ENCODE measurements at regions not wholly inside any gene's neighbourhood (a gene's known extent, or its start where the extent isn't known, plus 50 kb on each side); places are given as distances from the start of the nearest gene placed in this dataset.

GRCh38 chr19:29096896-29097295 lies 116.1 kb downstream of the UQCRFS1 start:
- Histone ChIP-seq H3K23ac (ENCODE audit: insufficient read length, low read depth, low read length) (no peak overlapping the region), H4K91ac (ENCODE audit: insufficient read length, low read depth, low read length) (no peak overlapping the region), H4K20me1 (ENCODE audit: control insufficient read depth, insufficient read depth, insufficient read length) (no peaks in the 10 kb centered on the region), H2BK20ac (ENCODE audit: low read depth, low read length, poor library complexity, severe bottlenecking) (no peak overlapping the region), H3K18ac (ENCODE audit: insufficient read length, low read depth, low read length) (no peak overlapping the region), H3K79me2 (ENCODE audit: insufficient read depth, low read length) (no peaks in the 10 kb centered on the region), H4K8ac (replicated peaks; ENCODE audit: insufficient read length, low read depth, low read length) (no peak overlapping the region), H4K5ac (ENCODE audit: insufficient read length, low read depth, low read length) (no peak overlapping the region), H2BK15ac (ENCODE audit: low read depth, low read length) (no peak overlapping the region), H3K9me3 (ENCODE audit: control insufficient read depth, low read depth, low read length) (no peaks in the 10 kb centered on the region), H3K56ac (ENCODE audit: insufficient read length, low read depth, low read length) (no peak overlapping the region), H3K23me2 (ENCODE audit: insufficient read length, low read depth, low read length, poor library complexity, severe bottlenecking) (no peaks in the 10 kb centered on the region), H3K27ac (ENCODE audit: insufficient read length, low read depth, low read length) (no peak overlapping the region), H2BK12ac (ENCODE audit: insufficient read length, low read depth, low read length) (no peak overlapping the region), H3K4me2 (ENCODE audit: insufficient read depth, insufficient read length, low read length) (no peak overlapping the region), H3T11ph (ENCODE audit: low read length) (no peak overlapping the region), H2BK5ac (ENCODE audit: insufficient read length, low read length) (no peak overlapping the region), H2BK120ac (ENCODE audit: low read depth, low read length, poor library complexity, severe bottlenecking) (no peak overlapping the region), H2AK5ac (ENCODE audit: insufficient read length, low read length) (no peak overlapping the region), H3K14ac (ENCODE audit: insufficient read depth, low read length) (no peak overlapping the region), H3K9ac (ENCODE audit: extremely low read depth, insufficient read length, low read length) (no peak overlapping the region), H3K4me1 (ENCODE audit: insufficient read depth, low read length) (no peaks in the 10 kb centered on the region), H2AFZ (ENCODE audit: low read length) (no peak overlapping the region), H3K4ac (ENCODE audit: low read depth, low read length) (no peak overlapping the region), H3K79me1 (ENCODE audit: insufficient read depth, low read depth, low read length, poor library complexity, severe bottlenecking) (no peaks in the 10 kb centered on the region), H3K27me3 (ENCODE audit: insufficient read depth, low read length) (no peaks in the 10 kb centered on the region)
- WGBS (ENCODE audit: extremely low coverage, insufficient read length, low lambda C conversion rate): no CpG with 5 or more reads among the region's 2 CpGs
- H3K4me3 Mint-ChIP-seq: 0 out of 5 replicates have a peak overlapping the region, but pooled peaks of 1 of the 2 experiments have one; percentile 23
- H3K4me1 Mint-ChIP-seq: peaks cover 9% of the 10 kb centered on the region in 2 experiments
- H3K9me3 Mint-ChIP-seq: no peaks in the 10 kb centered on the region; a peak in 1 of 5 replicates
- DNase-seq: no peak
- H3K36me3 Mint-ChIP-seq (ENCODE audit: insufficient read depth in 1 of 3, low read depth in 3 of 3): no peaks in the 10 kb centered on the region; a peak in 1 of 7 replicates
- no peak overlapping the region; a peak in 1 of 7 replicates for H3K27ac Mint-ChIP-seq
- TF ChIP-seq CTCF (conservative IDR thresholded peaks at IDR 0.05): no peak
- peaks cover 3% of the 10 kb centered on the region for H3K27me3 Mint-ChIP-seq (ENCODE audit: low read depth)
